ENCODE measurements at regions not wholly inside any gene's neighbourhood (a gene's known extent, or its start where the extent isn't known, plus 50 kb on each side); places are given as distances from the start of the nearest gene placed in this dataset.
A peak's percentile ranks its signal among the peaks of the same experiment; 100 is the strongest.

GRCh38 chr4:171142045-171142444 is 671.2 kb upstream of the GALNTL6 start:
- DNase-seq = no peak

- peak in 1 of 2 experiments; percentile 3 for DNase-seq
Observed at GRCh38 chr4:171130256-171130801, 682.9 kb upstream of the GALNTL6 start.

DNA sequence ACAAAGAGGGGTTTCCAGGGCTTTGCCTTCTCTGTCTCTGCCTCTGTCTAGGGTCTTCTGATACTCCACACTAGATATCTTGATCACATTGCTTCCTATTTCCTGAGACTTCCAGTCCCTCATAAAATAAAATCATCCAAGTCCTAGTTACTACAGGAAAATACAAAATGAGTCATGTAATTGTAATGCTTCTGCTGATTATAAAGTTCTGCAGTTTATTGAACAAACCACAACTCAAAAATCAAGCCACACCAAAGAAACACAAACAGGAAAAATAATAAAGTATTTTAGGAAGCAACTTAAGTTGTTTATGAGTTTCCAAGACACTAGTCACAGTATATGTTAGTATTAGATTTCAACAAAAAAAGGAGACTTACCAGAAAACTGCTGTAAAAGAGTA is 695.1 kb upstream of the GALNTL6 start:
- DNase-seq = no peak

- DNase-seq = no peak
Observed at GRCh38 chr4:171117457-171117856, 695.7 kb upstream of the GALNTL6 start.

DNA sequence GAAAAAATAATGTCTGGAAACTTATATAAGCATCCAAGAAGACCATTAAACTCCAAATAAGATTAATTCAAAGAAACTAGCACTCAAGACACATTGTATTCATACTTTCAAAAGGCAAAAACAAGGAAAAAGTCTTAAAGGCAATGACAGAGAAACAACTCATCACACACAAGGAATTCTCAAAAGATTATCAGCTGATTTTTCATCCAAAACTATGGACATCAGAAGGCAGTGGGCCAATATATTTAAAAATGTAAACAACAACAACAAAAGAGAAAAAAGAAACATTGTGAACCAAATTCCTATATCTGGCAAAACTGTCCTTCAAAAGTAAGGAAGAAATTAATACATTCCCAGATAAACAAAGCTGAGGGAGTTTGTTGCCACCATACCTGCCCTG is 711.4 kb upstream of the GALNTL6 start:
- DNase-seq = no peak

DNA sequence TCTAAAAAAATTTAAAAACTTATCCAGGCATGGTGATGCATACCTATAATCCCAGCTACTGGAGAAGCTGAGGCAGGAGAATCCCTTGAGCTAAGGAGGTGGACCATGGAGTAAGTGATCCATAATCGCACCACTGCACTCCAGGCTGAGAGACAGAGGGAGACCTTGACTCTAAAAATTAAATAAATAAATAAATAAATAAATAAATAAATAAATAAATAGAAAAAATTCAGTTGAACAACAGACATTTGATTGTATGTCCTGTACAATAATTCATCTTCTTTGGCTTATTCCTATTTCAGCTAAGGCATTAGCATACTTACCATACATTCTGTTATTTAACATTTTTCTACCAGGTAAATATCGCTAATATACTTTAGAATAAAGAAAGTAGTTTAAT is 726.1 kb upstream of the GALNTL6 start:
- no peak for DNase-seq

DNA sequence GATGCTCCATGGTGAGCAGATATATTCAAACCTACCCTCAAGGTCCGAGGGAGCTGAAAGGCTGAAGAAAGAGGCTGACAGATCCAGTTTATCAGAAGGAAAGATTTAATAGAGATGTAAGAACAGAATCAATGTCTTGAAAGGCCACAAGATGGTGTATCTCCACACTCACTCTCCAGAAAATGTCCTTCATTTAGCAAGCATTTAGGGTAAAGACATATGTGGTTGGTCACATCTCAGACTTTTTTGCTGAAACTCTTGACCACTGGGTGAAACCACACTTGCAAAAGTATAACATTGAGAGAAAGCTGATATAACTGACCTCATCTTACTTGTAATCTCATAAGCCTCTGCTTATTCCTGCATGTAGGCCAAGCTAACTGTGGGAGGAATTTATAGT is 745.8 kb upstream of the GALNTL6 start:
- DNase-seq = no peak

GRCh38 chr4:171049380-171049779 is 763.8 kb upstream of the GALNTL6 start:
- no peak for DNase-seq

GRCh38 chr4:171042989-171043524 is 770.1 kb upstream of the GALNTL6 start:
- no peak for DNase-seq

- DNase-seq = no peak
Observed at GRCh38 chr4:171035909-171036308, 777.3 kb upstream of the GALNTL6 start.

GRCh38 chr4:171031338-171031737 is 781.9 kb upstream of the GALNTL6 start:
- no peak for DNase-seq

GRCh38 chr4:171025776-171026175 is 787.4 kb upstream of the GALNTL6 start:
- DNase-seq = peak in 1 of 2 experiments; percentile 0

DNA sequence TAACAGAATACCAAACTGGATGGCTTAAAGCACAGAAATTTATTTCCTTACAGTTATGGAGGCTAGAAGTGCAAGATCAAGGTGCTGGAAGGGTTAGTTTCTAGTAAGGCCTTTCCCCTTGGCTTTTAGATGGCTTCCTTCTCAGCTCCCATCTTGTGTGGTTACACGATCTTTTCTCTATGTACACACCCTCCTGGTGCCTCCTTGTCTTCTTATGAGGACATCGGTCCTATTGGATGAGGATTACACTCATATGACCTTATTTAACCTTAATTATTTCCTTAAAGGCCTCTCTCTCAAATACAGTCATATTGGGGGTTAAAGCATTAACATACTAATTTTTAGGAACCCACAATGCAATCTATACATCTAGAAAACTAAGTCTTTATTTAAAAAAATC is 787.9 kb upstream of the GALNTL6 start:
- no peak for DNase-seq

DNA sequence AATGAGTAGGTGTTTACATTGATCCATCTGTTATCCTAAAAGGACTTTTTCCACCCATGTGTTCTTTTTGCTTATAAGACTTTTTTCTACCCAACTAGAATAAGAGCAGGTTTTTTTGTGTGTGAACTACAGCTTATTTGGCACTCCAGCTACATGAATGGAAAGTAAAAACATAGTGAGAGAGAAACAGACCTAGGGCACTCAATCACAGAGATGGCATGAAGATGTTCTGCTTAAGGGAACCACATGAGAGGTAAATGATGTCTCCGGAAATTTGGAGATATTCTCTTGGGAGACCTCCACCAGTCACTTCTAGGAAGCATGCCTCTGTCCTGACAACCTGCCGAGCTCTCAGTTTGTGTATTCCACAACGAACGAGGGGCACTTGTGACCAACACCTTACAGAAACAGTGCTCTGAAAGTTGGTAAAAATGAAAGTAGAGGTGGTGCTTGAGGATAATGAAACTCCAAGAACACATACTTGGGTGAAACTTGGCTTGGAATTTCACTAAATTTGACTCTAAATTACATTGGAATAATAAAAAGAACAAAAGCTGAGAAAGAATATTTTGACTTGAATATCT is 788.4 kb upstream of the GALNTL6 start:
- no peak for DNase-seq

- DNase-seq = no peak
Observed at GRCh38 chr4:171022824-171023230, 790.4 kb upstream of the GALNTL6 start.

- no peak for DNase-seq
Observed at GRCh38 chr4:171017593-171017992, 795.6 kb upstream of the GALNTL6 start.

DNA sequence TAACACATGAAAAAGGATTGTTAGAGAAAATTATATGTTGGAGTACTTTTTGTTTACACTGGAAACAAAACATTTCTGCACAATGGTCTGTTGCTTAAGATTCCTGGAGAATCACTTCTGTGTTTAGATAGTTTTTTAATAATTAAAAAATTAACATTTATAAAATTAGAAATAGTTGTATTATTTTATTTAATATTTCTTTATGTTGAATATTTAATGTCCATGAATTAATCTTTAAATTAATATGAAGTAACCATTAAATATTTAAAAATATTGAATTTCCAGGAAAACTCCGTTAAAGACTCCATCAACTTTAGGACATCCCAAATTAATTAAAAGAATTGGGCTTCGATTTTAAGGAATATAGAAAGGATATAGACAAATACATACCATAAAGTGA is 797.1 kb upstream of the GALNTL6 start:
- DNase-seq = no peak

DNA sequence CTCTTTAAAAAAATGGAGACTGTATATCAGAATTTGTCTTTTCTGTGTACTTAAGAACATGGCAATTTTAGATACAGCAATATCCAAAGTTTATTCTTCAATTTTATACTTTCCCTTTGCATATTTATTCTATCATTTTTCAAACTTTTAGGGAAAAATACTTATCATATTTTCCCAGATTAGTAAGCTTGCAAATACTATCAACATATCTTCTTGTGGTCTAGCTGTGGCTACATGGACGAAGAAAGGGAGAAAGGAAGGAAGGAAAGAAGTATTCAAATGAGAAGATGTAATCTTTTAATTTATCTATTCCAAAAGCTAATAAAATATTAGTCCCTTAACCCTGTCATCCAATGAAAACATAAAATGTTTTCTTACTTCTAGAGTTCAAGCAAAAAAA is 797.8 kb upstream of the GALNTL6 start:
- no peak for DNase-seq

GRCh38 chr4:171007618-171008390 is 805.4 kb upstream of the GALNTL6 start:
- no peak for DNase-seq

GRCh38 chr4:171002246-171002645 is 811.0 kb upstream of the GALNTL6 start:
- no peak for DNase-seq

GRCh38 chr4:170990989-170991589 is 822.1 kb upstream of the GALNTL6 start:
- DNase-seq = peak; percentile 57 to 75

DNA sequence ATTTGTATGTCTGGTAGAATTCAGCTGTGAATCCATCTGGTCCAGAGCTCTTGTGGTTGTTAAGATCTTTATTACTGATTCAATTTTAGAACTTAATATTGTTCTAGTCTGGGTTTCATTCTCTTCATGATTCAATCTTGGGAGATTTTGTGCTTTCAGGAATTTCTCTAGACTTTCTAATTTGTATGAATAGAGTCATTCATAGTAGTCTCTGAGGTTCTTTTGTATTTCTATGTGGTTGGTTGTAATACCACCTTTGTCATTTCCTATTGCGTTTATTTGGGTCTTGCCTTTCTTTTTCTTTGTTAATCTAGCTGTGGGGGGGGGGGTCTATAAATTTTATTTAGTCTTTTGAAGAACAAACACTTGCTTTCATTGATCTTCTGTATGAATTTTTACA is 824.8 kb upstream of the GALNTL6 start:
- no peak for DNase-seq

GRCh38 chr4:170979736-170980135 is 833.5 kb upstream of the GALNTL6 start:
- no peak for DNase-seq

DNA sequence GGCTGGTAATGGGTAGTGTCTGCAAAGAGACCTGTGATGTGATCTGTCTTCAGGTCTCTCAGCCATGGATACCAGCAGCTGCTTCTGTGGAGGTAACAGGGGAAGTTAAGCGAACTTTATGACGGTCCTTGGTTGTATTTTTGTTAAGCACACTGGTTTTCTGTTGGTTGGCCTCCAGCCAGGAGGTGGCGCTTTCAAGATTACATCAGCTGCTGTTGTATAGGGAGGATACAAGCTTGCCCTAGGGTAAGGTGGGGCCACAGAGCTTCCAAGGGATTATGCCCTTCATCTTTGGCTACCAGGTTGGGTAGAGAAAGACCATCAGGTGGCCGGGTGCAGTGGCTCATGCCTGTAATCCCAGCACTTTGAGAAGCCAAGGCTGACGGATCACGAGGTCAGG is 834.2 kb upstream of the GALNTL6 start:
- no peak for DNase-seq

All from NCI-H526 (cell line).